GM12878 (cell line): ENCODE measurements at regions not wholly inside any gene's neighbourhood (a gene's known extent, or its start where the extent isn't known, plus 50 kb on each side); places are given as distances from the start of the nearest gene placed in this dataset.
"Not testable (repeated sequence)": the region's sequence is repeated elsewhere in the genome, so short reads cannot be mapped to it uniquely, and the experiment has no call there.

Source experiments
- ATAC-seq: fragments of 200-7000 bp; cut with Tn5 transposase; 3 replicates; pipeline ENCODE4 v1.9.1; 2020; ENCODE audit warnings: mild to moderate bottlenecking, moderate library complexity
- BruUV-seq: library from RNA; stranded (reverse); fragments of 400-500 nt; replicated peaks from 2 replicates; lab custom pipeline; 2021; lab: Mats Ljungman, UMichigan
- CTCF ChIA-PET: fragments of 300-600 bp; sonication (Branson Sonifier 250); formaldehyde crosslinking; extraction: SDS; loops from one replicate; lab custom pipeline; 2021; ENCODE audit warnings: inconsistent platforms; lab: Yijun Ruan, JAX
- POLR2A ChIA-PET: fragments of 350-600 bp; formaldehyde crosslinking; extraction: SDS; loops from one replicate; lab custom pipeline; 2021; ENCODE audit warnings: inconsistent platforms; lab: Charles Lee
- RAD21 ChIA-PET: fragments of 300-600 bp; sonication (Branson Sonifier 250); formaldehyde crosslinking; loops from one replicate; lab custom pipeline; 2023; ENCODE audit warnings: antibody characterized with exemption; ENCODE audit not compliant: unreplicated experiment; lab: Charles Lee
- SMC1A ChIA-PET: fragments of 300-600 bp; sonication (Branson Sonifier 250); formaldehyde crosslinking; loops from one replicate; lab custom pipeline; 2023; ENCODE audit not compliant: unreplicated experiment, uncharacterized antibody; lab: Charles Lee
- DNase-seq: peaks from one replicate; pipeline ENCODE4 v3.0.0-alpha.2; 2011; ENCODE audit warnings: low read depth, low spot score
- FAIRE-seq: peaks from 3 replicates; lab custom pipeline; 2011; peaks lifted over from hg19 to GRCh38; lab: Jason Lieb, UNC
- H2AFZ ChIP-seq: 2 replicates; pipeline ENCODE4 v1.6.0; 2011; ENCODE audit warnings: low read depth, low read length, control low read depth; ENCODE audit not compliant: control insufficient read depth
- H3K27ac ChIP-seq: 2 replicates; pipeline ENCODE4 v1.5.1; 2011; ENCODE audit warnings: control low read depth; ENCODE audit not compliant: control insufficient read depth, insufficient read depth
- H3K27me3 ChIP-seq, 2 experiments: replicated peaks in 1 of 2; 2 replicates each; pipeline versions ENCODE4 v1.6.0 to v1.6.1; 2011; ENCODE audit warnings: low read length in 1 of 2; ENCODE audit not compliant: control insufficient read depth in 2 of 2, insufficient read depth in 2 of 2
- H3K36me3 ChIP-seq, 2 experiments: 2 replicates each; pipeline ENCODE4 v1.5.1; 2011; ENCODE audit warnings: low read length in 1 of 2; ENCODE audit not compliant: control insufficient read depth in 2 of 2, insufficient read depth in 2 of 2
- H3K4me1 ChIP-seq: 2 replicates; pipeline ENCODE4 v1.6.1; 2011; ENCODE audit warnings: mild to moderate bottlenecking, low read length, moderate library complexity, mixed read lengths; ENCODE audit not compliant: control insufficient read depth, insufficient read depth
- H3K4me2 ChIP-seq: 2 replicates; pipeline ENCODE4 v1.6.0; 2011; ENCODE audit warnings: control low read depth; ENCODE audit not compliant: control insufficient read depth, insufficient read depth
- H3K4me3 ChIP-seq: fragments of 200-600 bp; sonication (generic); 2 replicates; pipeline ENCODE4 v1.5.1; 2016
- H3K79me2 ChIP-seq: 2 replicates; pipeline ENCODE4 v1.6.0; 2011; ENCODE audit warnings: low read length; ENCODE audit not compliant: control insufficient read depth, insufficient read depth
- H3K9ac ChIP-seq: 2 replicates; pipeline ENCODE4 v1.8.0; 2011; ENCODE audit warnings: low read length, control low read depth, mixed read lengths; ENCODE audit not compliant: control insufficient read depth, insufficient read depth
- H3K9me3 ChIP-seq: replicated peaks from 3 replicates; pipeline ENCODE4 v1.5.1; 2011; ENCODE audit warnings: mild to moderate bottlenecking, low read length; ENCODE audit not compliant: control insufficient read depth, insufficient read depth
- H4K20me1 ChIP-seq: 2 replicates; pipeline ENCODE4 v1.6.0; 2011; ENCODE audit not compliant: control insufficient read depth, insufficient read depth
- ASH2L ChIP-seq: fragments of 300-600, 200-600 bp; sonication (generic); IDR thresholded peaks from 2 replicates; pipeline ENCODE4 v1.6.1; 2017; ENCODE audit warnings: low read depth, mild to moderate bottlenecking, borderline replicate concordance
- CHD2 ChIP-seq: IDR thresholded peaks from 2 replicates; pipeline ENCODE4 v1.6.1; 2011; ENCODE audit warnings: low read depth, low read length, improper control_type of control experiment, borderline replicate concordance
- EED ChIP-seq: sonication (generic); IDR thresholded peaks from 2 replicates; pipeline ENCODE4 v1.6.1; 2016; ENCODE audit warnings: antibody characterized with exemption, low read depth
- EZH2 ChIP-seq: IDR thresholded peaks from 2 replicates; pipeline ENCODE4 v1.6.1; 2012; ENCODE audit warnings: low read depth, mild to moderate bottlenecking, control low read depth, inconsistent platforms, low read length, borderline replicate concordance; ENCODE audit not compliant: control insufficient read depth
- FOXM1 ChIP-seq: IDR thresholded peaks from 2 replicates; pipeline ENCODE4 v1.6.1; 2012; ENCODE audit warnings: low read depth, mild to moderate bottlenecking, inconsistent platforms, low read length, moderate library complexity
- HCFC1 ChIP-seq: fragments of 150-350 bp; IDR thresholded peaks from 2 replicates; pipeline ENCODE4 v1.6.1; 2014; ENCODE audit warnings: low read length
- MEF2B ChIP-seq: fragments of 450-650 bp; IDR thresholded peaks from 2 replicates; pipeline ENCODE4 v1.6.1; 2018; ENCODE audit warnings: mild to moderate bottlenecking, moderate library complexity; ENCODE audit not compliant: partially characterized antibody, poor library complexity, severe bottlenecking
- MXI1 ChIP-seq: fragments of 150-350 bp; IDR thresholded peaks from 2 replicates; pipeline ENCODE4 v1.6.1; 2011; ENCODE audit warnings: low read depth, mild to moderate bottlenecking, inconsistent platforms, low read length, improper control_type of control experiment
- NFYB ChIP-seq: IDR thresholded peaks from 2 replicates; pipeline ENCODE4 v1.6.1; 2011; ENCODE audit warnings: low read depth, mild to moderate bottlenecking, low read length, improper control_type of control experiment, moderate library complexity; ENCODE audit not compliant: insufficient read depth
- NR2C1 ChIP-seq: fragments of 450-650 bp; IDR thresholded peaks from 2 replicates; pipeline ENCODE4 v1.6.1; 2017; ENCODE audit warnings: antibody characterized with exemption, mild to moderate bottlenecking, moderate library complexity
- NR2C2 ChIP-seq: IDR thresholded peaks from 2 replicates; pipeline ENCODE4 v1.6.1; 2011; ENCODE audit warnings: borderline replicate concordance, low read depth; ENCODE audit not compliant: control insufficient read depth, insufficient read length
- POU2F2 ChIP-seq: IDR thresholded peaks from 3 replicates; pipeline ENCODE4 v1.6.1; 2011; ENCODE audit warnings: low read depth, mild to moderate bottlenecking, low read length, borderline replicate concordance
- RFX5 ChIP-seq: IDR thresholded peaks from 2 replicates; pipeline ENCODE4 v1.6.1; 2011; ENCODE audit warnings: low read depth, low read length, improper control_type of control experiment
- SMAD5 ChIP-seq: IDR thresholded peaks from 2 replicates; pipeline ENCODE4 v1.6.1; 2016; ENCODE audit warnings: antibody characterized with exemption, low read depth
- STAT1 ChIP-seq: fragments of 450-650 bp; conservative IDR thresholded peaks from 2 replicates; pipeline ENCODE4 v1.6.1; 2014; ENCODE audit warnings: antibody characterized with exemption, mild to moderate bottlenecking
- TARDBP ChIP-seq: IDR thresholded peaks from 2 replicates; pipeline ENCODE4 v1.6.1; 2016; ENCODE audit warnings: borderline replicate concordance
- ZBED1 ChIP-seq: IDR thresholded peaks from 2 replicates; pipeline ENCODE4 v1.6.1; 2016; ENCODE audit warnings: borderline replicate concordance
- ZNF384 ChIP-seq: IDR thresholded peaks from 2 replicates; pipeline ENCODE4 v1.6.1; 2012; ENCODE audit warnings: low read depth, mild to moderate bottlenecking, low read length, improper control_type of control experiment, borderline replicate concordance
- WGBS: methylation state at CpG from one replicate; pipeline ENCODE4 v1.1.6; 2016; ENCODE audit warnings: low lambda C conversion rate; ENCODE audit not compliant: insufficient replicate concordance, insufficient coverage; ENCODE audit errors: missing lambda C conversion rate; 5-methylcytosine and 5-hydroxymethylcytosine counted together
- in situ Hi-C: fragments of 300-500 bp; cut with MboI; formaldehyde crosslinking; loops from 9 replicates; pipeline ENCODE4 v1.14.3; 2018; ENCODE audit warnings: mixed read lengths
- intact Hi-C: fragments of 100-400 bp; cut with micrococcal nuclease; formaldehyde crosslinking; loops from one replicate; pipeline ENCODE4 v1.14.2; 2022; ENCODE audit not compliant: unreplicated experiment
- TF ChIP-seq, protein P1 (sequence below), 3 experiments: IDR thresholded peaks in 2 of 3; conservative IDR thresholded peaks in 1 of 3; 2 replicates each; pipeline ENCODE4 v1.5.1; 2011; ENCODE audit warnings: low read depth in 3 of 3, low read length in 3 of 3, mild to moderate bottlenecking in 3 of 3, control low read depth in 2 of 3, moderate library complexity in 2 of 3, inconsistent platforms in 1 of 3, mixed read lengths in 1 of 3; ENCODE audit not compliant: control insufficient read depth in 2 of 3, insufficient read depth in 1 of 3; ENCODE audit errors: extremely low read depth in 1 of 3

DNA sequence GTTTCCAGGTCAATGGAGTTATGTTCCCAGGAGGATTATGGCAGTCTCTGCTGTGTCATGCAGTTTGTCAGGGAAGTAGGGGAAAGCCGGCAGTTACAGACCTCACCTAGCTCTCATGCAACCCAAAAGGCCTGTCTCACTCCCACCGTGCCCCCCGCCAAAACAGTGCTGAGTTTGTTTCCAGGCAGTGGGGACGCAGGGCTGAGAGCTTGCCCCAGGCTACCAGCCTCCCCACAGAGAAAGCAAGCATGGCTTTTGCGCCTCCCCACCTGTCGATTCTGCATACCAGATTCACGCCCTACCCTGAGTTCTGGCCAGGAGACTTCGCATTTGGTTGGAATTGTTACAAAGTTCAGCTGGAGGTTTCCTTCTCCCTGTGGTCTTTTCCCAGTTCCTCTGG lies 383.9 kb downstream of the PCDH11X start:
- H3K4me1 ChIP-seq, CTCF ChIA-PET, in situ Hi-C loops, intact Hi-C loops, H3K79me2 ChIP-seq, BruUV-seq, FAIRE-seq, H3K4me3 ChIP-seq, H2AFZ ChIP-seq, ATAC-seq, H3K4me2 ChIP-seq, H3K27me3 ChIP-seq, H3K9me3 ChIP-seq, DNase-seq, H4K20me1 ChIP-seq, POLR2A ChIA-PET, H3K36me3 ChIP-seq, H3K9ac ChIP-seq, RAD21 ChIA-PET, SMC1A ChIA-PET, H3K27ac ChIP-seq: not testable (repeated sequence)
- WGBS = 34% methylated on average over 7 of the region's 8 CpGs

DNA sequence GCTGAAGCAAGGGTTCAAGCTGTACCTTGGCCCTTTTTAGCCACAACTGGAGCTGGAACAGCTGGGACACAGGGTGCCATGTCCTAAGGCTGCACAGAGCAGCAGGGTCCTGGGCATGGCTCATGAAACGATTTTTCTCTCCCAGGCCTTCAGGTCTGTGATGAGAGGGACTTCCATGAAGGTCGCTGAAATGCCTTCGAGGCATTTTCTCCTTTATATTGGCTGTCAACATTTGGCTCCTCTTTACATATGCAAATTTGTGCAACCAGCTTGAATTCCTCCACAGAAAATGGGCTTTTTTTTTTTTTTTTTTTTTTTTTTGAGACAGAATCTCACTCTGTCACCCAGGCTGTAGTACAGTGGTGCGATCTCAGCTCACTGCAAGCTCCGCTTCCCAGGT lies 430.8 kb downstream of the PCDH11X start:
- H3K27me3 ChIP-seq = no peaks in the 10 kb centered on the region
- ChIA-PET SMC1A (no interaction called here), RAD21 (no interaction called here), POLR2A (no interaction called here), CTCF (no interaction called here)
- no peaks in the 10 kb centered on the region for H4K20me1 ChIP-seq
- H3K27ac ChIP-seq = no peak overlapping the region
- no peak overlapping the region for H3K4me2 ChIP-seq
- no TSS peak for BruUV-seq
- H3K9ac ChIP-seq = no peak overlapping the region
- no peaks in the 10 kb centered on the region for H3K79me2 ChIP-seq
- DNase-seq (no peak), FAIRE-seq (no peak), ATAC-seq (no peak)
- H3K9me3 ChIP-seq = no peaks in the 10 kb centered on the region
- intact Hi-C loops (no loop called here), in situ Hi-C loops (no loop called here)
- H3K36me3 ChIP-seq = no peaks in the 10 kb centered on the region
- no peak overlapping the region for H2AFZ ChIP-seq
- TF ChIP-seq ZNF384 = no peak
- no peak for TF ChIP-seq NFYB
- TF ChIP-seq ASH2L = no peak
- no peak for TF ChIP-seq EZH2
- TF ChIP-seq EED = no peak
- no peak for TF ChIP-seq FOXM1
- TF ChIP-seq SMAD5 = no peak
- TF ChIP-seq ZBED1 = no peak
- TF ChIP-seq TARDBP = no peak
- TF ChIP-seq, protein P1, sequence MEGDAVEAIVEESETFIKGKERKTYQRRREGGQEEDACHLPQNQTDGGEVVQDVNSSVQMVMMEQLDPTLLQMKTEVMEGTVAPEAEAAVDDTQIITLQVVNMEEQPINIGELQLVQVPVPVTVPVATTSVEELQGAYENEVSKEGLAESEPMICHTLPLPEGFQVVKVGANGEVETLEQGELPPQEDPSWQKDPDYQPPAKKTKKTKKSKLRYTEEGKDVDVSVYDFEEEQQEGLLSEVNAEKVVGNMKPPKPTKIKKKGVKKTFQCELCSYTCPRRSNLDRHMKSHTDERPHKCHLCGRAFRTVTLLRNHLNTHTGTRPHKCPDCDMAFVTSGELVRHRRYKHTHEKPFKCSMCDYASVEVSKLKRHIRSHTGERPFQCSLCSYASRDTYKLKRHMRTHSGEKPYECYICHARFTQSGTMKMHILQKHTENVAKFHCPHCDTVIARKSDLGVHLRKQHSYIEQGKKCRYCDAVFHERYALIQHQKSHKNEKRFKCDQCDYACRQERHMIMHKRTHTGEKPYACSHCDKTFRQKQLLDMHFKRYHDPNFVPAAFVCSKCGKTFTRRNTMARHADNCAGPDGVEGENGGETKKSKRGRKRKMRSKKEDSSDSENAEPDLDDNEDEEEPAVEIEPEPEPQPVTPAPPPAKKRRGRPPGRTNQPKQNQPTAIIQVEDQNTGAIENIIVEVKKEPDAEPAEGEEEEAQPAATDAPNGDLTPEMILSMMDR (IDR thresholded peaks at IDR 0.05 in 2 of 3, conservative IDR thresholded peaks at IDR 0.05 in 1 of 3; ENCODE audit: control insufficient read depth in 2 of 3, extremely low read depth in 1 of 3, insufficient read depth in 1 of 3, low read depth in 3 of 3, low read length in 3 of 3) = no peak
- TF ChIP-seq POU2F2 = no peak
- no peak for TF ChIP-seq NR2C2
- no peak for TF ChIP-seq RFX5
- TF ChIP-seq HCFC1 = no peak
- no peak for TF ChIP-seq NR2C1
- TF ChIP-seq MEF2B = no peak
- TF ChIP-seq MXI1 = no peak
- no peak for TF ChIP-seq CHD2
- TF ChIP-seq STAT1 = no peak
- no peaks in the 10 kb centered on the region for H3K4me1 ChIP-seq
- WGBS = 15% methylated on average over 4 of the region's 5 CpGs
- no peak overlapping the region for H3K4me3 ChIP-seq
